Endothelial cell of umbilical vein (primary cell): ENCODE measurements at regions not wholly inside any gene's neighbourhood (a gene's known extent, or its start where the extent isn't known, plus 50 kb on each side); places are given as distances from the start of the nearest gene placed in this dataset.

Source experiments
- CTCF ChIP-seq, 2 donors: IDR thresholded peaks; 1 replicate in 1 of 2; 2 replicates in 1 of 2; pipeline ENCODE4 v1.5.1; 2011; ENCODE audit warnings: low read length in 2 of 2, mild to moderate bottlenecking in 2 of 2, moderate library complexity in 2 of 2, control low read depth in 1 of 2, inconsistent platforms in 1 of 2, low read depth in 1 of 2; ENCODE audit not compliant: insufficient read depth in 1 of 2; ENCODE audit errors: extremely low read depth in 1 of 2
- MAX ChIP-seq: IDR thresholded peaks from 2 replicates; pipeline ENCODE4 v1.6.1; 2011; ENCODE audit not compliant: insufficient read depth, insufficient read length
- POLR2A ChIP-seq: IDR thresholded peaks from 2 replicates; pipeline ENCODE4 v1.6.1; 2012; ENCODE audit warnings: low read depth, mild to moderate bottlenecking, control low read depth, low read length

- TF ChIP-seq MAX, result no peak
- no peak for TF ChIP-seq CTCF (IDR thresholded peaks at IDR 0.05; ENCODE audit: extremely low read depth in 1 of 2, insufficient read depth in 1 of 2, low read depth in 1 of 2, low read length in 2 of 2)
- TF ChIP-seq POLR2A, result no peak
Measured at GRCh38 chr22:49446759-49447710, 380.6 kb downstream of the BRD1 start.
